ENCODE measurements at regions not wholly inside any gene's neighbourhood (a gene's known extent, or its start where the extent isn't known, plus 50 kb on each side); places are given as distances from the start of the nearest gene placed in this dataset.

DNA sequence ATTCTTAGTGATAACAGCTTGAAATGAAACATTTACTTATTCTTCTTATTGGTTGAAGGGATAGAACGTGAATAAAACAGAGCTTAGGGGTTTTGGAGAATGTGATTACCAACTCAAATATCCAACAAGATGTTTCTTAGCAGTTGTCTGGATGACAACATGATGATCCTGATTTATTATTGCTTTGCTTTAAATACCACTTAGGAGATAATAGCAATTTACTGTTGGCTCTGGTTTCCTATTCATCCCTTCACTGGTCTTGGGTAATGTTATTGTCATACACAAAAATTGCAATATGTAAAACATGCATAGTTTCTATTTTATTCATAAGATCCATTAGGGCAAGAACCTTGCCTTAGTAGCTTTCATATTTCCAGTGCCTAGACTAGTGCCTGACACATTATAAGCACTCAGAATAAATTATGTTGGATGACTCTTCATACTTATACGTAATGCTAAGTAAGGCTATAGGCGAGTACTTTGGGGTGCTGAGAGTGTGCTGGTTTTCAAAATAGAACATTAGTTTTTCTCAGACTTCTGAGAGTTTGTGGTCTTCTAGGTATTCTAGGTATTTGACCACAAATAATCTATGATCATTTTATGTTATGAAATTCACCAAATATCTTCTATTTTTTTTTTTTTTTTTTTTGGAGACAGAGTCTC, 58.6 kb upstream of the PGRMC2 start:
- TF ChIP-seq, protein P1, sequence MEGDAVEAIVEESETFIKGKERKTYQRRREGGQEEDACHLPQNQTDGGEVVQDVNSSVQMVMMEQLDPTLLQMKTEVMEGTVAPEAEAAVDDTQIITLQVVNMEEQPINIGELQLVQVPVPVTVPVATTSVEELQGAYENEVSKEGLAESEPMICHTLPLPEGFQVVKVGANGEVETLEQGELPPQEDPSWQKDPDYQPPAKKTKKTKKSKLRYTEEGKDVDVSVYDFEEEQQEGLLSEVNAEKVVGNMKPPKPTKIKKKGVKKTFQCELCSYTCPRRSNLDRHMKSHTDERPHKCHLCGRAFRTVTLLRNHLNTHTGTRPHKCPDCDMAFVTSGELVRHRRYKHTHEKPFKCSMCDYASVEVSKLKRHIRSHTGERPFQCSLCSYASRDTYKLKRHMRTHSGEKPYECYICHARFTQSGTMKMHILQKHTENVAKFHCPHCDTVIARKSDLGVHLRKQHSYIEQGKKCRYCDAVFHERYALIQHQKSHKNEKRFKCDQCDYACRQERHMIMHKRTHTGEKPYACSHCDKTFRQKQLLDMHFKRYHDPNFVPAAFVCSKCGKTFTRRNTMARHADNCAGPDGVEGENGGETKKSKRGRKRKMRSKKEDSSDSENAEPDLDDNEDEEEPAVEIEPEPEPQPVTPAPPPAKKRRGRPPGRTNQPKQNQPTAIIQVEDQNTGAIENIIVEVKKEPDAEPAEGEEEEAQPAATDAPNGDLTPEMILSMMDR (IDR thresholded peaks at IDR 0.05; ENCODE audit: low read depth, low read length): no peak
- DNase-seq (ENCODE audit: low read depth, low spot score): no peak
- H3K4me3 ChIP-seq (ENCODE audit: low read depth, low read length): no peak overlapping the region
- no peak overlapping the region for H3K27ac ChIP-seq (ENCODE audit: low read depth, low read length)
- H3K27me3 ChIP-seq (ENCODE audit: control insufficient read depth, insufficient read depth, low read length): no peaks in the 10 kb centered on the region
- POLR2A ChIA-PET: no interaction called here
- H3K9me3 ChIP-seq (ENCODE audit: control insufficient read depth, insufficient read depth, low read length): no peaks in the 10 kb centered on the region
- CTCF ChIA-PET: no interaction called here

- DNase-seq (ENCODE audit: low read depth, low spot score): no peak
- Histone ChIP-seq H3K9me3 (ENCODE audit: control insufficient read depth, insufficient read depth, low read length) (no peaks in the 10 kb centered on the region), H3K4me3 (ENCODE audit: low read depth, low read length) (no peak overlapping the region), H3K27me3 (ENCODE audit: control insufficient read depth, insufficient read depth, low read length) (no peaks in the 10 kb centered on the region), H3K27ac (ENCODE audit: low read depth, low read length) (no peak overlapping the region)
- TF ChIP-seq, protein P1 (IDR thresholded peaks at IDR 0.05; ENCODE audit: low read depth, low read length): no peak
- ChIA-PET POLR2A (no interaction called here), CTCF (no interaction called here)
These were observed 58.0 kb upstream of the PGRMC2 start for GRCh38 chr4:128345650-128346049.

DNA sequence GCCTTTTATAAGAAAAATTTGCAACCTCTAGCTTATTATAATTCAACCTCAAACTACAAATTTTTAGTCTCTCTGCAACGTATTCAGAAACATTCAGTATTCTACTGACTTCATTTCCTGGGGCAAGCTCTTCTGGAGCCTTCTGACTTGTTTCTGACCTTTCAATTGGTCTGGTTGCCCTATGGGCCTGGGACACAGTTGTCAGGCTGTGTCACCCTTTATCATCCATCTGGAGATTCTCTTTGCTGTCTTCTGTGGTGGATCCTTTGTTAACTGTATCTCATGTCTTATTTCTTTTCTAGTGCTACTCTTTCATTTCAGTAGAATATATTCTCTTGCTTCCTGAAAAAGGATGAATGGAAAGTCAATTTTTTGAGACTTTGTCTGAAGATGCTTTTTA, 55.1 kb upstream of the PGRMC2 start:
- TF ChIP-seq, protein P1 (IDR thresholded peaks at IDR 0.05; ENCODE audit: low read depth, low read length): no peak
- Histone ChIP-seq H3K4me3 (ENCODE audit: low read depth, low read length) (no peak overlapping the region), H3K9me3 (ENCODE audit: control insufficient read depth, insufficient read depth, low read length) (no peaks in the 10 kb centered on the region), H3K27me3 (ENCODE audit: control insufficient read depth, insufficient read depth, low read length) (no peaks in the 10 kb centered on the region), H3K27ac (ENCODE audit: low read depth, low read length) (no peak overlapping the region)
- ChIA-PET CTCF (interaction anchor here (0.6 kb wide), 1 partner anchor 152 kb away, joined by 3 read pairs; no protein-coding TSS in a partner anchor), POLR2A (no interaction called here)
- DNase-seq (ENCODE audit: low read depth, low spot score): no peak

- POLR2A ChIA-PET: no interaction called here
- H3K4me3 ChIP-seq (ENCODE audit: low read depth, low read length): no peak overlapping the region
- CTCF ChIA-PET: interaction anchor here (0.8 kb wide), 1 partner anchor 20 kb away, joined by 3 read pairs; no protein-coding TSS in a partner anchor
- no peak overlapping the region for H3K27ac ChIP-seq (ENCODE audit: low read depth, low read length)
- no peaks in the 10 kb centered on the region for H3K27me3 ChIP-seq (ENCODE audit: control insufficient read depth, insufficient read depth, low read length)
- no peak for DNase-seq (ENCODE audit: low read depth, low spot score)
- H3K9me3 ChIP-seq (ENCODE audit: control insufficient read depth, insufficient read depth, low read length): no peaks in the 10 kb centered on the region
- TF ChIP-seq, protein P1 (IDR thresholded peaks at IDR 0.05; ENCODE audit: low read depth, low read length): no peak
These were observed 54.0 kb upstream of the PGRMC2 start for GRCh38 chr4:128341634-128342033.

- Histone ChIP-seq H3K27me3 (ENCODE audit: control insufficient read depth, insufficient read depth, low read length) (no peaks in the 10 kb centered on the region), H3K4me3 (ENCODE audit: low read depth, low read length) (no peak overlapping the region), H3K27ac (ENCODE audit: low read depth, low read length) (peak overlapping the region; percentile 47), H3K9me3 (ENCODE audit: control insufficient read depth, insufficient read depth, low read length) (no peaks in the 10 kb centered on the region)
- ChIA-PET POLR2A (interaction anchor here (0.8 to 2.4 kb wide), 7 partner anchors 11 to 114 kb away, joined by 3 to 16 read pairs (median 5); no protein-coding TSS in a partner anchor), CTCF (no interaction called here)
- DNase-seq (ENCODE audit: low read depth, low spot score): peak; percentile 53
- TF ChIP-seq, protein P1 (IDR thresholded peaks at IDR 0.05; ENCODE audit: low read depth, low read length): no peak
These were observed 51.2 kb upstream of the PGRMC2 start for GRCh38 chr4:128338634-128339355.

Data from AG04450 (cell line).